H1 (cell line): ENCODE measurements at regions not wholly inside any gene's neighbourhood (a gene's known extent, or its start where the extent isn't known, plus 50 kb on each side); places are given as distances from the start of the nearest gene placed in this dataset.

Source experiments
- EP300 ChIP-seq, 2 experiments: IDR thresholded peaks; 1 replicate in 1 of 2; 2 replicates in 1 of 2; pipeline ENCODE4 v1.6.1; 2011 to 2012; ENCODE audit warnings: low read depth in 2 of 2, low read length in 2 of 2, mild to moderate bottlenecking in 2 of 2, borderline replicate concordance in 1 of 2, inconsistent platforms in 1 of 2, moderate library complexity in 1 of 2
- HDAC6 ChIP-seq: IDR thresholded peaks from one replicate; pipeline ENCODE4 v1.7.1; 2012; ENCODE audit warnings: low read depth, mild to moderate bottlenecking, inconsistent platforms, low read length, moderate library complexity
- JUND ChIP-seq: IDR thresholded peaks from 2 replicates; pipeline ENCODE4 v1.6.1; 2011; ENCODE audit warnings: mild to moderate bottlenecking, improper control_type of control experiment, low read length
- POLR2A ChIP-seq, 2 experiments: IDR thresholded peaks; 1 replicate in 1 of 2; 2 replicates in 1 of 2; pipeline ENCODE4 v1.6.1; 2011; ENCODE audit warnings: low read depth in 2 of 2, low read length in 2 of 2, mild to moderate bottlenecking in 2 of 2; ENCODE audit errors: control extremely low read depth in 1 of 2
- POLR2AphosphoS5 ChIP-seq: IDR thresholded peaks from 2 replicates; pipeline ENCODE4 v1.6.1; 2011; ENCODE audit warnings: low read depth, low read length
- RXRA ChIP-seq: IDR thresholded peaks from 2 replicates; pipeline ENCODE4 v1.6.1; 2011; ENCODE audit warnings: low read depth, mild to moderate bottlenecking, low read length, moderate library complexity; ENCODE audit not compliant: insufficient read depth
- SP1 ChIP-seq: IDR thresholded peaks from 2 replicates; pipeline ENCODE4 v1.6.1; 2011; ENCODE audit warnings: low read depth, low read length
- TF ChIP-seq, protein P1 (sequence below): fragments of 300-600 bp; sonication (generic); IDR thresholded peaks from 2 replicates; pipeline ENCODE4 v1.7.1; 2012; ENCODE audit warnings: low read length, moderate library complexity, mild to moderate bottlenecking, inconsistent platforms; ENCODE audit not compliant: insufficient replicate concordance
- TF ChIP-seq, protein P2 (sequence below): IDR thresholded peaks from 2 replicates; pipeline ENCODE4 v1.6.1; 2012; ENCODE audit warnings: low read length, inconsistent platforms

DNA sequence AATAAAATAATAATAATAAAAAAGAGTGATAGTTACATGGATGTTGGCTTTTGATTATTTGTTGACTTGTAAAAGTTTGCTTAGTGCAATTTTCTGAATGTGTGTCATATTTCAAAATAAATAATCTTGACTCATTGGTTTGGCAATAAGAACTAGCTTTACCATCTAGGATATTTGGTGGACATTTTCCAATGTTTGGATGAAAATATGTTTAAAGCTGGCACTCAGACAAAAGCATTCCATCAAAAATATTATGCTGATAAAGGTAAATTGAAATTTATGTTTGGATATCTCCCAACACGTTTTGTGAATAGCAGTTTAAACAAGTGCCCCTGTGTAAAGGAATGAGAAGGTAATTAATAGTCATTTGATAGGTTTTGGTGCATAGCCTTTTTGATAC is 62.5 kb upstream of the KCNMA1 start (continued):
- TF ChIP-seq, protein P1, sequence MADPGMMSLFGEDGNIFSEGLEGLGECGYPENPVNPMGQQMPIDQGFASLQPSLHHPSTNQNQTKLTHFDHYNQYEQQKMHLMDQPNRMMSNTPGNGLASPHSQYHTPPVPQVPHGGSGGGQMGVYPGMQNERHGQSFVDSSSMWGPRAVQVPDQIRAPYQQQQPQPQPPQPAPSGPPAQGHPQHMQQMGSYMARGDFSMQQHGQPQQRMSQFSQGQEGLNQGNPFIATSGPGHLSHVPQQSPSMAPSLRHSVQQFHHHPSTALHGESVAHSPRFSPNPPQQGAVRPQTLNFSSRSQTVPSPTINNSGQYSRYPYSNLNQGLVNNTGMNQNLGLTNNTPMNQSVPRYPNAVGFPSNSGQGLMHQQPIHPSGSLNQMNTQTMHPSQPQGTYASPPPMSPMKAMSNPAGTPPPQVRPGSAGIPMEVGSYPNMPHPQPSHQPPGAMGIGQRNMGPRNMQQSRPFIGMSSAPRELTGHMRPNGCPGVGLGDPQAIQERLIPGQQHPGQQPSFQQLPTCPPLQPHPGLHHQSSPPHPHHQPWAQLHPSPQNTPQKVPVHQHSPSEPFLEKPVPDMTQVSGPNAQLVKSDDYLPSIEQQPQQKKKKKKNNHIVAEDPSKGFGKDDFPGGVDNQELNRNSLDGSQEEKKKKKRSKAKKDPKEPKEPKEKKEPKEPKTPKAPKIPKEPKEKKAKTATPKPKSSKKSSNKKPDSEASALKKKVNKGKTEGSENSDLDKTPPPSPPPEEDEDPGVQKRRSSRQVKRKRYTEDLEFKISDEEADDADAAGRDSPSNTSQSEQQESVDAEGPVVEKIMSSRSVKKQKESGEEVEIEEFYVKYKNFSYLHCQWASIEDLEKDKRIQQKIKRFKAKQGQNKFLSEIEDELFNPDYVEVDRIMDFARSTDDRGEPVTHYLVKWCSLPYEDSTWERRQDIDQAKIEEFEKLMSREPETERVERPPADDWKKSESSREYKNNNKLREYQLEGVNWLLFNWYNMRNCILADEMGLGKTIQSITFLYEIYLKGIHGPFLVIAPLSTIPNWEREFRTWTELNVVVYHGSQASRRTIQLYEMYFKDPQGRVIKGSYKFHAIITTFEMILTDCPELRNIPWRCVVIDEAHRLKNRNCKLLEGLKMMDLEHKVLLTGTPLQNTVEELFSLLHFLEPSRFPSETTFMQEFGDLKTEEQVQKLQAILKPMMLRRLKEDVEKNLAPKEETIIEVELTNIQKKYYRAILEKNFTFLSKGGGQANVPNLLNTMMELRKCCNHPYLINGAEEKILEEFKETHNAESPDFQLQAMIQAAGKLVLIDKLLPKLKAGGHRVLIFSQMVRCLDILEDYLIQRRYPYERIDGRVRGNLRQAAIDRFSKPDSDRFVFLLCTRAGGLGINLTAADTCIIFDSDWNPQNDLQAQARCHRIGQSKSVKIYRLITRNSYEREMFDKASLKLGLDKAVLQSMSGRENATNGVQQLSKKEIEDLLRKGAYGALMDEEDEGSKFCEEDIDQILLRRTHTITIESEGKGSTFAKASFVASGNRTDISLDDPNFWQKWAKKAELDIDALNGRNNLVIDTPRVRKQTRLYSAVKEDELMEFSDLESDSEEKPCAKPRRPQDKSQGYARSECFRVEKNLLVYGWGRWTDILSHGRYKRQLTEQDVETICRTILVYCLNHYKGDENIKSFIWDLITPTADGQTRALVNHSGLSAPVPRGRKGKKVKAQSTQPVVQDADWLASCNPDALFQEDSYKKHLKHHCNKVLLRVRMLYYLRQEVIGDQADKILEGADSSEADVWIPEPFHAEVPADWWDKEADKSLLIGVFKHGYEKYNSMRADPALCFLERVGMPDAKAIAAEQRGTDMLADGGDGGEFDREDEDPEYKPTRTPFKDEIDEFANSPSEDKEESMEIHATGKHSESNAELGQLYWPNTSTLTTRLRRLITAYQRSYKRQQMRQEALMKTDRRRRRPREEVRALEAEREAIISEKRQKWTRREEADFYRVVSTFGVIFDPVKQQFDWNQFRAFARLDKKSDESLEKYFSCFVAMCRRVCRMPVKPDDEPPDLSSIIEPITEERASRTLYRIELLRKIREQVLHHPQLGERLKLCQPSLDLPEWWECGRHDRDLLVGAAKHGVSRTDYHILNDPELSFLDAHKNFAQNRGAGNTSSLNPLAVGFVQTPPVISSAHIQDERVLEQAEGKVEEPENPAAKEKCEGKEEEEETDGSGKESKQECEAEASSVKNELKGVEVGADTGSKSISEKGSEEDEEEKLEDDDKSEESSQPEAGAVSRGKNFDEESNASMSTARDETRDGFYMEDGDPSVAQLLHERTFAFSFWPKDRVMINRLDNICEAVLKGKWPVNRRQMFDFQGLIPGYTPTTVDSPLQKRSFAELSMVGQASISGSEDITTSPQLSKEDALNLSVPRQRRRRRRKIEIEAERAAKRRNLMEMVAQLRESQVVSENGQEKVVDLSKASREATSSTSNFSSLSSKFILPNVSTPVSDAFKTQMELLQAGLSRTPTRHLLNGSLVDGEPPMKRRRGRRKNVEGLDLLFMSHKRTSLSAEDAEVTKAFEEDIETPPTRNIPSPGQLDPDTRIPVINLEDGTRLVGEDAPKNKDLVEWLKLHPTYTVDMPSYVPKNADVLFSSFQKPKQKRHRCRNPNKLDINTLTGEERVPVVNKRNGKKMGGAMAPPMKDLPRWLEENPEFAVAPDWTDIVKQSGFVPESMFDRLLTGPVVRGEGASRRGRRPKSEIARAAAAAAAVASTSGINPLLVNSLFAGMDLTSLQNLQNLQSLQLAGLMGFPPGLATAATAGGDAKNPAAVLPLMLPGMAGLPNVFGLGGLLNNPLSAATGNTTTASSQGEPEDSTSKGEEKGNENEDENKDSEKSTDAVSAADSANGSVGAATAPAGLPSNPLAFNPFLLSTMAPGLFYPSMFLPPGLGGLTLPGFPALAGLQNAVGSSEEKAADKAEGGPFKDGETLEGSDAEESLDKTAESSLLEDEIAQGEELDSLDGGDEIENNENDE: no peak
- TF ChIP-seq POLR2AphosphoS5 (no peak), POLR2A (IDR thresholded peaks at IDR 0.05; ENCODE audit: control extremely low read depth in 1 of 2, low read depth in 2 of 2, low read length in 2 of 2) (no peak), RXRA (no peak), JUND (no peak), EP300 (IDR thresholded peaks at IDR 0.05; ENCODE audit: borderline replicate concordance in 1 of 2, low read depth in 2 of 2, low read length in 2 of 2) (no peak), SP1 (no peak), HDAC6 (no peak)
- TF ChIP-seq, protein P2, sequence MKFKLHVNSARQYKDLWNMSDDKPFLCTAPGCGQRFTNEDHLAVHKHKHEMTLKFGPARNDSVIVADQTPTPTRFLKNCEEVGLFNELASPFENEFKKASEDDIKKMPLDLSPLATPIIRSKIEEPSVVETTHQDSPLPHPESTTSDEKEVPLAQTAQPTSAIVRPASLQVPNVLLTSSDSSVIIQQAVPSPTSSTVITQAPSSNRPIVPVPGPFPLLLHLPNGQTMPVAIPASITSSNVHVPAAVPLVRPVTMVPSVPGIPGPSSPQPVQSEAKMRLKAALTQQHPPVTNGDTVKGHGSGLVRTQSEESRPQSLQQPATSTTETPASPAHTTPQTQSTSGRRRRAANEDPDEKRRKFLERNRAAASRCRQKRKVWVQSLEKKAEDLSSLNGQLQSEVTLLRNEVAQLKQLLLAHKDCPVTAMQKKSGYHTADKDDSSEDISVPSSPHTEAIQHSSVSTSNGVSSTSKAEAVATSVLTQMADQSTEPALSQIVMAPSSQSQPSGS: no peak
